MG63 (cell line): ENCODE measurements at regions not wholly inside any gene's neighbourhood (a gene's known extent, or its start where the extent isn't known, plus 50 kb on each side); places are given as distances from the start of the nearest gene placed in this dataset.

Experiments used
- DNase-seq: peaks from one replicate; pipeline ENCODE4 v3.0.0-alpha.2; 2020
- H3K27me3 ChIP-seq: fragments of 250-450 bp; sonication (Bioruptor Pico); 2 replicates; pipeline ENCODE4 v1.5.1; 2020; ENCODE audit warnings: mild to moderate bottlenecking, moderate library complexity
- H3K36me3 ChIP-seq: fragments of 250-450 bp; sonication (Bioruptor Pico); 2 replicates; pipeline ENCODE4 v1.5.1; 2020; ENCODE audit warnings: mild to moderate bottlenecking, moderate library complexity
- H3K4me3 ChIP-seq: fragments of 250-450 bp; sonication (Bioruptor Pico); 2 replicates; pipeline ENCODE4 v1.5.1; 2020; ENCODE audit warnings: mild to moderate bottlenecking, moderate library complexity
- H3K9me3 ChIP-seq: fragments of 250-450 bp; sonication (Bioruptor Pico); 2 replicates; pipeline ENCODE4 v1.5.1; 2020; ENCODE audit warnings: mild to moderate bottlenecking, moderate library complexity

- Histone ChIP-seq H3K9me3 (no peaks in the 10 kb centered on the region; the same call in 1 of the 2 replicates), H3K27me3 (0 out of 2 replicates have a peak, but pooled peaks cover 2% of the 10 kb centered on the region), H3K4me3 (no peak overlapping the region), H3K36me3 (no peaks in the 10 kb centered on the region)
- no peak for DNase-seq
These were observed 531.9 kb downstream of the SQOR start for GRCh38 chr15:46166750-46167149.

- no peaks in the 10 kb centered on the region for H3K9me3 ChIP-seq
- DNase-seq = no peak
- no peaks in the 10 kb centered on the region for H3K27me3 ChIP-seq
- H3K4me3 ChIP-seq = no peak overlapping the region
- no peaks in the 10 kb centered on the region for H3K36me3 ChIP-seq
These were observed 535.5 kb downstream of the SQOR start for GRCh38 chr15:46170326-46170725.

GRCh38 chr15:46174122-46174521, 539.3 kb downstream of the SQOR start:
- Histone ChIP-seq H3K36me3 (no peaks in the 10 kb centered on the region), H3K27me3 (no peaks in the 10 kb centered on the region), H3K9me3 (no peaks in the 10 kb centered on the region), H3K4me3 (no peak overlapping the region)
- no peak for DNase-seq

- no peaks in the 10 kb centered on the region for H3K27me3 ChIP-seq
- no peak for DNase-seq
- H3K36me3 ChIP-seq = no peaks in the 10 kb centered on the region
- no peak overlapping the region for H3K4me3 ChIP-seq
- no peaks in the 10 kb centered on the region for H3K9me3 ChIP-seq
These were observed 542.4 kb downstream of the SQOR start for GRCh38 chr15:46177219-46177618.

GRCh38 chr15:46178138-46178537, 543.3 kb downstream of the SQOR start:
- Histone ChIP-seq H3K4me3 (no peak overlapping the region), H3K27me3 (no peaks in the 10 kb centered on the region), H3K9me3 (no peaks in the 10 kb centered on the region), H3K36me3 (no peaks in the 10 kb centered on the region)
- DNase-seq = no peak

- H3K4me3 ChIP-seq = no peak overlapping the region
- no peaks in the 10 kb centered on the region for H3K9me3 ChIP-seq
- no peaks in the 10 kb centered on the region for H3K36me3 ChIP-seq
- H3K27me3 ChIP-seq = no peaks in the 10 kb centered on the region
- no peak for DNase-seq
These were observed 572.5 kb downstream of the SQOR start for GRCh38 chr15:46207341-46207740.

- H3K9me3 ChIP-seq = no peaks in the 10 kb centered on the region
- H3K4me3 ChIP-seq = no peak overlapping the region
- no peaks in the 10 kb centered on the region for H3K36me3 ChIP-seq
- H3K27me3 ChIP-seq = no peaks in the 10 kb centered on the region
- DNase-seq = no peak
These were observed 578.7 kb downstream of the SQOR start for GRCh38 chr15:46213551-46213950.

GRCh38 chr15:46222826-46223225, 588.0 kb downstream of the SQOR start:
- Histone ChIP-seq H3K36me3 (no peaks in the 10 kb centered on the region), H3K9me3 (no peaks in the 10 kb centered on the region), H3K27me3 (no peaks in the 10 kb centered on the region), H3K4me3 (no peak overlapping the region)
- no peak for DNase-seq

GRCh38 chr15:46229263-46229662, 594.4 kb downstream of the SQOR start:
- DNase-seq = no peak
- H3K27me3 ChIP-seq = no peaks in the 10 kb centered on the region; the same call in none of the 2 replicates
- no peak overlapping the region for H3K4me3 ChIP-seq
- no peaks in the 10 kb centered on the region for H3K9me3 ChIP-seq
- H3K36me3 ChIP-seq = no peaks in the 10 kb centered on the region

- H3K27me3 ChIP-seq = no peaks in the 10 kb centered on the region; the same call in none of the 2 replicates
- H3K36me3 ChIP-seq = no peaks in the 10 kb centered on the region
- DNase-seq = no peak
- no peaks in the 10 kb centered on the region for H3K9me3 ChIP-seq
- H3K4me3 ChIP-seq = no peak overlapping the region
These were observed 597.0 kb downstream of the SQOR start for GRCh38 chr15:46231786-46232185.

- H3K27me3 ChIP-seq = no peaks in the 10 kb centered on the region; the same call in none of the 2 replicates
- DNase-seq = no peak
- H3K9me3 ChIP-seq = no peaks in the 10 kb centered on the region
- H3K4me3 ChIP-seq = no peak overlapping the region
- H3K36me3 ChIP-seq = no peaks in the 10 kb centered on the region
These were observed 597.6 kb downstream of the SQOR start for GRCh38 chr15:46232471-46232870.

- Histone ChIP-seq H3K27me3 (no peaks in the 10 kb centered on the region; the same call in 1 of the 2 replicates), H3K36me3 (no peaks in the 10 kb centered on the region), H3K9me3 (no peaks in the 10 kb centered on the region), H3K4me3 (no peak overlapping the region)
- no peak for DNase-seq
These were observed 608.1 kb downstream of the SQOR start for GRCh38 chr15:46242935-46243334.

GRCh38 chr15:46251903-46252302, 617.1 kb downstream of the SQOR start:
- Histone ChIP-seq H3K27me3 (no peaks in the 10 kb centered on the region), H3K36me3 (no peaks in the 10 kb centered on the region), H3K9me3 (no peaks in the 10 kb centered on the region), H3K4me3 (no peak overlapping the region)
- no peak for DNase-seq

GRCh38 chr15:46258056-46258455, 623.2 kb downstream of the SQOR start:
- Histone ChIP-seq H3K9me3 (no peaks in the 10 kb centered on the region), H3K4me3 (no peak overlapping the region)

GRCh38 chr15:46260937-46261336, 626.1 kb downstream of the SQOR start:
- no peaks in the 10 kb centered on the region for H3K36me3 ChIP-seq
- H3K9me3 ChIP-seq = no peaks in the 10 kb centered on the region
- no peaks in the 10 kb centered on the region for H3K27me3 ChIP-seq
- H3K4me3 ChIP-seq = no peak overlapping the region
- no peak for DNase-seq

More at GRCh38 chr15:46258056-46258455, 623.2 kb downstream of the SQOR start:
- Histone ChIP-seq H3K36me3 (no peaks in the 10 kb centered on the region), H3K27me3 (no peaks in the 10 kb centered on the region)
- no peak for DNase-seq

GRCh38 chr15:46265664-46266347, 631.0 kb downstream of the SQOR start:
- Histone ChIP-seq H3K27me3 (no peaks in the 10 kb centered on the region), H3K4me3 (no peak overlapping the region)
- DNase-seq = no peak

GRCh38 chr15:46266661-46267060, 631.8 kb downstream of the SQOR start:
- H3K36me3 ChIP-seq = no peaks in the 10 kb centered on the region
- no peaks in the 10 kb centered on the region for H3K27me3 ChIP-seq
- DNase-seq = no peak
- no peaks in the 10 kb centered on the region for H3K9me3 ChIP-seq
- H3K4me3 ChIP-seq = no peak overlapping the region

More at GRCh38 chr15:46265664-46266347, 631.0 kb downstream of the SQOR start:
- no peaks in the 10 kb centered on the region for H3K9me3 ChIP-seq
- H3K36me3 ChIP-seq = no peaks in the 10 kb centered on the region

GRCh38 chr15:46270481-46271147, 635.8 kb downstream of the SQOR start:
- DNase-seq = no peak
- H3K36me3 ChIP-seq = no peaks in the 10 kb centered on the region
- H3K4me3 ChIP-seq = no peak overlapping the region
- no peaks in the 10 kb centered on the region for H3K9me3 ChIP-seq
- H3K27me3 ChIP-seq = no peaks in the 10 kb centered on the region
